COR-L47 (cell line): ENCODE measurements at regions not wholly inside any gene's neighbourhood (a gene's known extent, or its start where the extent isn't known, plus 50 kb on each side); places are given as distances from the start of the nearest gene placed in this dataset.

ENCODE experiments used
- DNase-seq: peaks from one replicate; lab custom pipeline; 2025; lab: John Stamatoyannopoulos, UW

DNA sequence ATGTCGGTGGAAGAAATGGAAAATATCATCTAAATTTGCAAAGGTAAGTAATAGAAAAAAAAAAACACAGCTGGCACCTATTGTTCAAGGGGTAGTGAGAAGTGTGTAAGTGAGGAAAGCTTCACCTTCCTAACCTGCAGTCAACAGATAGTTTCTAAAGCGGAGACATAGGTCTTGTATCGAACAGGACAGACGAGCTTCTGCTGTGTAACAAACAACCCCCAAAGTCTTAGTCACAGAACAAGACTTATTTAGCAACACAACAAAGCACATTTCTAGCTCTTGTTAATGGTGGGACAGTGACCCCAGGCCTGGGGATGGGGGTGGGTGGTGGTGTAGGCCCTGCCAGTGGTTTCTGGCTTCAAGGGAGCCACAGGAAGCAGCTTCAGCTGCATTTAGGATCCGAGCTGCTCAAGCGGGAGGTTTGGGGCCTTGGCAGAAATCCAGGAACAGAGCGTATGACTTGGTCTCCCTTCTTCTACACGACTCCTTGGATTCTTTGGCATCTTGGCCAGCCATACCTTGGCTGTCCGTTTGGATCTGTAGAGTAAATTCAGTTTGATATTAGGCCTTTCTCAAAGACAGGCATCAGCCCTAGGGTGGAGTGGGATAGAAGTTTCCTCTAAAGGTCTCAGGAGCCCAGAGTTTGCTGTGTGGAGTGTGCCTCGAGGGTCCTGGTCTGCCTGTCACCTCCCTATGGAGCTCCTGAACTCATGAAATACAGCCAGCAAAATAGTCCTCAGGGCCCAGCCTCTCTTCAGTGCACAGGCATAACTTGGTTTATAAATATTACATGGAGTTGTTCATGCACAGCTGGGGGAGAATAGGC, 56.9 kb upstream of the SHH start:
- no peak for DNase-seq

DNA sequence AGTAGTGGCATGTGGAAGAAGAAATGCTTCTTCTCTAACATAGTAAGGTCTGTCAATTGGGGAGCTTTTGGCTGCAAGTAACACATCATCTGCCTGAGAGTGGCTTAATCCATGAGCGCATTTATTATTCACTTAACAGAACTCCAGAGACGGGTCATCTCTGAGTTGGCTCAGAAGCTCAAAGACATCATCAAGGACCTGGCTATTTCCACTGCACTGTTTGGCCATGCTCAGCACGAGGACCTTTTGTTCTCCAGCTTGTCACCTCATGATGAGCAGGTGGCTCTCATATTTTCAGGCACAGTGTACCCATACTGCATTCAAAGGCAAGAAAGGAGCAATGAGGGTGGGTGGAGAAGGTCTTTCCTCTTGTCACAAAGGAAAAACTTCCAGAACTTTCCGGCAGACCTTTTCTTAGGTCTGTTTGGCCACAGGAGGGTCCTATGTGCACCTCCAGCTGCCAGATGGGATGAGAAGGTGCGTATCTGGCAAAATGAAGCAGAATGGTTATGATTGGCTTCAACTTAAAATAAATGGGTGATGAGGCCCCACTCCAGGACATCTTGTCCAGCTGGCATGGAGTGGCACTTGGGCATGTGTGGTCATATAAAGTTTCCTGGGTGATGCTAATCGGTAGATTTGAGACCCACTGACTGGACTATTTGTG, 55.6 kb upstream of the SHH start:
- DNase-seq = no peak

DNA sequence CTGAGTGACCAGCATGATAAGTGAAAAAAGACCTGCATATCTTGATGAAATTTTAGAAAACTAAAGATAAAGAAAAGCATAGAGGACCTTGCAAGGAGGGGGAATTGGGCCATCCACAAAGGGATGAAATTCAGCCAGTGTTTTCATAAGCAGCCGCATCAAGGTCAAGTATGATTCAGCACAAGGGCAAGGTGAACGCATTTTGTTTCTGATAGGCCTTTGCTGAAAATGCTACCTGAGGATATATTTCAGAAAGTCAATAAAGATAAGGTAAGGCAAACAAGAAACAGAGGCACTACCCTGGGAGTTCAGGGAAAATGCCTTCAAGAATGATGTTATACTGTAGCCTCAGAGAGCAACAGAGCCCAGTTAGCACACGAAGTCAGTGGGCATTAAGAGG, 55.0 kb upstream of the SHH start:
- DNase-seq = no peak

DNA sequence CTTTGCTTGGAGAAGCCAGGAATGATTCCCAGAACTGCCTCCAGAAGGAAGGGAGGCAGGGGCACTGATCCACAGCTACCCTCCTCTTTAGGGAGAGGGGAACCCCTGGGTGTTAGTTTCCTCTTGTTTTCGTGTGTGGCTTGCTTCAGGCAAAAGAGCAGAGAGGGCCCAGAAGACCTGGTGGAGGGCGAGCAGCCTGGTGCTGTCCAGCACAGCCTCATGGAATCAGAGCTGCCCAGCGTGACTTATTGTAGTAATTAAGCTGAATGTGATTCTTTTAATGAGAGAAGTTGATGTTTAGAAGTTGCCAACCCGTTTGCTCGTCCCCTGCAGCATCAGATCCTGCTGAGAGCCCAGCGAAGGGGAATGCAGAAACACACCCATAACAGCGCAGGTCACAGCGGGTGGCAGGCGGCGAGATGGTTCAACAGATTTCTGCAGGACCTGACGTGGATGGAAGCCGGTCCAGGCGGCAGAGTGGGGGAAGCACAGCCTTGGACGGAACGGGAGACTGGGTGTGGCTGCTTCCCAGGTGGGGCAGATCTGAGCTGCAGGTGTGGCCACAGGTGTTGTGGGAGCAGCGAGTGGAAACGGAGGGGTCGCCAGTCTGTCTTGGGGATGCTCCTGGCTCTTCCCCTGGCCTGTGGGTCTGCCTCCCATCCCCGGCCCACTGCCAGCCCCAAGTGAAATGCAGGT, 53.7 kb upstream of the SHH start:
- DNase-seq = no peak

DNA sequence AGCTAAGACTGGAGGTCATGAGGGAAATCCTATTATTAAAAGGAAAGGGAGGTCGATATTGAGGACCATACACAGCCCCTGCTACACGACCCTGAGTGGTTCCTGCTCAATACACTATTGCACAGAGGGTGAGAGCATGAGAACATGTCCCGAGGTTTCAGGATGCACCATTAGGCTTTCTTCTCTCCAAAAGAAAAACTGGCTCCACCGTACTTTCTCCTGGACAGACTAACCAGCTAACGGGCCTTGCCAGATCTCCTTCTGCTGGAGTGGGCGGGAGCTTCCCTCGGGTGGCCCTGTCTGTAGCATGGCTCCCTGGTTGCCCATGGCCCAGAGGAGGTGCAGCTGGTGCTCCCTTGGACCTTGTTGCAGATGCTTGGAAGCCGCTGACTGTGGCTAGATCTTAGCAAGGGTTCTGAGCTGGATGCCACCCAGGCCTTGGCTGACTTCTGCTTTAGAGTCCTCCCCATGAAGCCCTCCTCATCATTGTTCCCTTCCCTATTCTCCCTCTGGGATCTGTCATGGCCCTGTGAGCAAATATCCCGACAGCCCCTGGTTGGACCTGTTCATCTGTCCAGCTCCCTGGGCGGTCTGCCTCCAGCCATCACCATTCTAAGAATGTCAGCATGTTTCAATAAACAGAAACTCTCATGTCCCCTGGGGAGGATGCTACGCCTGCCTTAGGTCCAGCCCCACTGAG, 52.9 kb upstream of the SHH start:
- DNase-seq = no peak

DNA sequence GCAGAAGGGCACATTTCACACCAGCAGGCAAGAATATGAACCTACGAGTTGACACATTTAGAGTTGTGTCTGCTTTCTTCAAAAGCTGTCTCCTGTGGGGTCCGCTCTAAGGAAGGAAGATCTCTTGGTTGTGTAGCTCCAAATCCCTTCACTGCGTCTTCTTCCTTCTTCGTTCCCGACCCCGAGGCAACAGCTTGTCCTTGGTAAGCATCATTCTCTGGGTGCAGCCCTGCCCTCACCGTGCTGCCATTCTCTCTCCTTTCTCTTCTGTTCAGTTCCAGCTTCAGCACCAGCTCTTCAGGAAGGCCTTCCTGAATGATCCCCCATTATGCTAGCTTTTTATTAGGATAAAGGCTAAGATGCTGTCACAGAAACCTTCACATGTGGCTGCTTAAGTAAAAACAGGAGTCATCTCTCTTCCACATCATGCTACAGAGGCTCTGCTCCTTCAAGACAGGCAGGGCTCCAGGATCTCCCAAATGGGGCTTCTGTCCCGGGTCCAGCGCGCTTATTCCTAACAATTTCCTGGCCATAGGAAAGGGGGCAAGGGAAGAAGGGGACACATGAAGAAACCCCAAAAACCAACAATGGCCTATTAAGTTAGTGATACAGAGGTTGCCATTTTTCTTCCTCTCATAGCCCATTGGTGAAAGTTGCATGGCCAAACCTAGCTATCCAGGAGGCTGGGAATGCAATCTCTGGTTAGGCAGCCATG, 52.2 kb upstream of the SHH start:
- DNase-seq = no peak

DNA sequence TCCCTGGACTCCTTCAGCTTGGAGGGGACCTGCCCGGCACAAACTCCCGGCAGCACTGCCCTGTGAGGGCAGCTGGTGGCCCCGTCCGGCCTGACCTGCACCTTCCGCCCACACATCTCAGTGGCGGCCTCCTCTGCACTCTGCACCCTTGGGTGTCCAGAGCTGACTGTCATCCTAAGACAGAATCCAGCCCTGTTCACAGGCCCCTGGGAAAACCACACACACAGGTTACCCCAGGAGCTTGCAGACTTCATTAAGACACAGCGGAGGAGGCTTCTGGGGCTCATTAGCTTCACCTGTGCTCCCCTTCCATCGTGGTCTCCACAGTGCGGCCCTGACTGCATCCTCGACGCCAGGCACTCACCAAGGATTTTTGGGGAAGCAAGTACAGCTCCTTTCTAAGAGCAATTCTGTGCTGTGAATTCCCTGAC, 51.5 kb upstream of the SHH start:
- no peak for DNase-seq

DNA sequence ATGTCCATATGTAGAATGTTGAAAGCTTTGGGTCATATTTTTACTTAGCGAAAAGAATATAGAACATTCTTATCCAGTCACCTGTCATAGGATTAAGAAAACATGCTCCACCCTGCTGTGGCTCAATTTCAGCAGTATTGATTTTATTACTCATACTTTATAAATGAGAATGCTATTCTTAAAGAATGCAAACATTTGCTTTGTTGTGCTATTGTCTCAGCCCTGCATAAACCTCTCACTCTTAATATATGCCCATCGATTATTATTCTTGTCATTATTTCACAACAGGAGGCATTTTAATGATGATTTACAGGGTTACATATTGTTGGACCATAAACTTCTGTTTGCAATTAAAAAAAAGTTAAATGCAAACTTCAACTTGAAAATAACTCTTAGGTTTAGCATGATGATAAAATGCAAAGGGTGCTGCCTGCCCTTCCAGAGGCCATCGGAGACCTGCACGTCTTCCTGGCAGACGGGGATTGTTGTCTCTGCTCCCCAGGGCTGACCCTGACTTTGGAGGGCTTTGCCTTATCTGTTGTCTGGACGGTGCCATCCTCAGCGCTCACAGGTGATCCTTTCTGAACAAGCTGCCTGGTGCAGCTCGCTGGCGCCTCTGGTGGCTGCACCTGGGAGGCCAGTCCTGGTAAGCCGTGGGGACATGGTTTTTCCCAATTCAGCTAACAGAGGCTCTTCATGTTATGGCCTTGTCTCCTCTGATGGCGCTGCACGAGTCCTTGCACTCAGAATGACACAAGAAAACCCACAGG, 50.0 kb upstream of the SHH start:
- no peak for DNase-seq
